Parathyroid adenoma (tissue), 2 donors: ENCODE measurements at regions not wholly inside any gene's neighbourhood (a gene's known extent, or its start where the extent isn't known, plus 50 kb on each side); places are given as distances from the start of the nearest gene placed in this dataset.

Experiments
- H2AFZ ChIP-seq: fragments of 300-600 bp; sonication (generic); one replicate; pipeline ENCODE4 v1.7.0; 2017; ENCODE audit warnings: antibody characterized with exemption, mild to moderate bottlenecking
- H3K27ac ChIP-seq: fragments of 300-600 bp; sonication (generic); one replicate; pipeline ENCODE4 v1.7.0; 2017
- H3K27me3 ChIP-seq: fragments of 300-600 bp; sonication (generic); one replicate; pipeline ENCODE4 v1.7.0; 2017; ENCODE audit warnings: low read length; ENCODE audit not compliant: control insufficient read depth, insufficient read depth
- H3K36me3 ChIP-seq: fragments of 300-600 bp; sonication (generic); one replicate; pipeline ENCODE4 v1.7.0; 2017; ENCODE audit warnings: low read length; ENCODE audit not compliant: control insufficient read depth, insufficient read depth
- H3K4me1 ChIP-seq: fragments of 300-600 bp; sonication (generic); one replicate; pipeline ENCODE4 v1.7.0; 2017; ENCODE audit warnings: control low read depth
- H3K4me2 ChIP-seq: fragments of 300-600 bp; sonication (generic); one replicate; pipeline ENCODE4 v1.7.0; 2017; ENCODE audit warnings: low read length
- H3K4me3 ChIP-seq: fragments of 300-600 bp; sonication (generic); one replicate; pipeline ENCODE4 v1.7.0; 2017; ENCODE audit warnings: low read depth, low read length
- H3K79me2 ChIP-seq: fragments of 300-600 bp; sonication (generic); one replicate; pipeline ENCODE4 v1.7.0; 2017; ENCODE audit warnings: control low read depth
- H3K9ac ChIP-seq: fragments of 300-600 bp; sonication (generic); one replicate; pipeline ENCODE4 v1.7.0; 2017; ENCODE audit warnings: mild to moderate bottlenecking
- H3K9me3 ChIP-seq: fragments of 300-600 bp; sonication (generic); one replicate; pipeline ENCODE4 v1.7.0; 2017; ENCODE audit warnings: low read length; ENCODE audit not compliant: control insufficient read depth
- CTCF ChIP-seq: fragments of 300-600 bp; sonication (generic); IDR thresholded peaks from one replicate; pipeline ENCODE4 v1.7.0; 2017; ENCODE audit warnings: antibody characterized with exemption, mild to moderate bottlenecking
- donor health status: primary hyperparathyroidism.

GRCh38 chr10:51020200-51020599, 54.1 kb upstream of the PRKG1 start:
- peaks cover 33% of the 10 kb centered on the region for H3K4me1 ChIP-seq

GRCh38 chr10:51022933-51023585, 51.2 kb upstream of the PRKG1 start:
- peak overlapping the region; percentile 91 for H3K27ac ChIP-seq
- H3K27me3 ChIP-seq: no peaks in the 10 kb centered on the region
- no peaks in the 10 kb centered on the region for H3K36me3 ChIP-seq
- no peaks in the 10 kb centered on the region for H3K79me2 ChIP-seq
- peak overlapping the region; percentile 45 for H3K4me2 ChIP-seq
- H3K9ac ChIP-seq: no peak overlapping the region
- H3K9me3 ChIP-seq: no peaks in the 10 kb centered on the region
- H3K4me3 ChIP-seq: peak overlapping the region; percentile 2
- TF ChIP-seq CTCF: no peak
- peak overlapping the region; percentile 57 for H2AFZ ChIP-seq
- H3K4me1 ChIP-seq: peaks cover 45% of the 10 kb centered on the region

More at GRCh38 chr10:51020200-51020599, 54.1 kb upstream of the PRKG1 start:
- no peaks in the 10 kb centered on the region for H3K36me3 ChIP-seq
- no peaks in the 10 kb centered on the region for H3K79me2 ChIP-seq
- no peaks in the 10 kb centered on the region for H3K27me3 ChIP-seq
- H3K9ac ChIP-seq: no peak overlapping the region
- H3K4me3 ChIP-seq: no peak overlapping the region
- no peak overlapping the region for H3K4me2 ChIP-seq
- TF ChIP-seq CTCF: no peak
- H3K9me3 ChIP-seq: no peaks in the 10 kb centered on the region
- H2AFZ ChIP-seq: peak overlapping the region; percentile 24
- H3K27ac ChIP-seq: peak overlapping the region; percentile 91

- Histone ChIP-seq H2AFZ (peak overlapping the region; percentile 57), H3K4me3 (peak overlapping the region; percentile 2), H3K36me3 (no peaks in the 10 kb centered on the region), H3K9ac (no peak overlapping the region), H3K27ac (peak overlapping the region; percentile 91), H3K4me2 (peak overlapping the region; percentile 45), H3K4me1 (peaks cover 50% of the 10 kb centered on the region), H3K27me3 (no peaks in the 10 kb centered on the region), H3K9me3 (no peaks in the 10 kb centered on the region), H3K79me2 (no peaks in the 10 kb centered on the region)
- no peak for TF ChIP-seq CTCF
Observed at GRCh38 chr10:51023636-51024035, 50.7 kb upstream of the PRKG1 start.
